ENCODE measurements at regions not wholly inside any gene's neighbourhood (a gene's known extent, or its start where the extent isn't known, plus 50 kb on each side); places are given as distances from the start of the nearest gene placed in this dataset.
"Not testable (repeated sequence)": the region's sequence is repeated elsewhere in the genome, so short reads cannot be mapped to it uniquely, and the experiment has no call there.

DNA sequence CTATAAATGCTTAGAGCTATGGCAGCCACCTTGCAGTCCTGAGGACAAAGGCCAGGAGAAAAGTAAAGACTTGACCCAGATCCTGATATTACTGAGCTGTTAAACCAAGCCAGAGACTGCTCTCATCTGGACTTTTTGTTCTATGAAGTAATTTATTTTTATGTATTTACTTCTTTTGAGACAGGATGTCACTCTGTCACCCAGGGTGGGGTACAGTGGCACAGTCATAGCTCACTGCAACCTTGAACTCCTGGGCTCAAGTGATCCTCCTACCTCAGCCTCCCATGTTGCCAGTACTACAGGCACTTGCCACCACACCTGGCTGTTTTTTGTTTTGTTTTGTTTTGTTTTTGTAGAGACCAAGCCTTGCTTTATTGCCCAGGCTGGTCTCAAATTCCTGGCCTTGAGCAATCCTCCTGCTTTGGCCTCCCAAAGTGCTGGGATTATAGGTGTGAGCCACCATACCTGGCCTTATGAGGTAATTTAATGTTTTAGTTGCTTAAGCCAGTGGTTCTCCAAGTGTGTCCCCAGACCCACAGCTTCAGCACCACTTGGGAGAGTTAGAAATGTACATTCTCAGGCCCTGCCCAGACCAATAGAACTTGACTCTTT, 112.1 kb downstream of the COPRS start:
- DNase-seq, result no peak

DNA sequence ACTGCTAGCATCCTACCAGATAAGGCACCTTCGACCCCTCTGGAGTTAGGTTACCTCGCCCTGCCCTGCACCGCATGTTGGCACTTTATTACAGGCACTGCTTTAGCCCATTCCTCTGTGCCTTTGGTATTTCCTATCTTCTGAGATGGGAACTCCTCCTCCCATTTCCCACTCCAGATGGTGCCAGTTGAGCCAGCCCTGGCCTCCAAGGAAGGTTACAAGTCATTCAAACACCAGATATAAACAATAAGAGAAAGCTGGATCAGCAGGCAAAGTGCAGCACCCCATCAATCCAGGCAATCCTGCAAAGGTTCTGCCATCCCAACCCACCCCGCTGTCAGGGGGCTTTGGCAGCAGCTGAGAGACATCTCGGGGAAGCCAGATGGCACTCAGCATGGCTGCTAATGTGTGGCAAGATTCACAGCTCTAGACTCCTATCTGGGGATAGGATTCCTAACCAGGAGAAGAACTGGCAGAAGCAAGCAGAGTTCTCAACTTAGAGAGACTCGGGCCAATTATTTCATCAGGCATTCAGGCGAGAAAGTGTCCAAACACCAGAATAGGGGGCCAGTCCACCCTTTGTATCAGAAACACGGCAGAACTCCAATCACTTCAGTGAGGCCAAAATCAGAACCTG, 113.0 kb downstream of the COPRS start:
- no peak for DNase-seq

- no peak for DNase-seq
Observed at GRCh38 chr17:31744511-31744951, 114.5 kb downstream of the COPRS start.

- no peak for DNase-seq
Observed at GRCh38 chr17:31743797-31744196, 115.2 kb downstream of the COPRS start.

DNA sequence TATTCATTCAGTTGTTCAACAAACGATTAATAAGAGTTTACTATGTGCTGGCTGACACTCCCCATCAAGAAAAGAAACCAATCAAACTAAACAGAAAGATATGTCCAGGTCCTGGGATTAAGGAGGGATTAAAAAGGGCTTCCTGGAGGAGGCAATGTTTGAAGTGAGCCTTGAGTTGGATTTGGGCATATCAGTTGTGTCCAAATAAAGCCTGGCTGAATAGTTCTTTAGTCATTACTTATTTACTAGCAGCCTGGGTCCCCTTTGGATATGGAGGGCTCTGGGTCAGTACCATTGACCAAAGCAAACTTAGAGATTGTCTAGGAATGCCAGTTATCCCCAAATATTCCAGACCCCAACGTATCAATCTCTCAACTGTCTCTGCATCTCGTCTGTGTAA, 117.7 kb downstream of the COPRS start:
- no peak for DNase-seq

- DNase-seq, result no peak
Observed at GRCh38 chr17:31740611-31741082, 118.4 kb downstream of the COPRS start.

DNA sequence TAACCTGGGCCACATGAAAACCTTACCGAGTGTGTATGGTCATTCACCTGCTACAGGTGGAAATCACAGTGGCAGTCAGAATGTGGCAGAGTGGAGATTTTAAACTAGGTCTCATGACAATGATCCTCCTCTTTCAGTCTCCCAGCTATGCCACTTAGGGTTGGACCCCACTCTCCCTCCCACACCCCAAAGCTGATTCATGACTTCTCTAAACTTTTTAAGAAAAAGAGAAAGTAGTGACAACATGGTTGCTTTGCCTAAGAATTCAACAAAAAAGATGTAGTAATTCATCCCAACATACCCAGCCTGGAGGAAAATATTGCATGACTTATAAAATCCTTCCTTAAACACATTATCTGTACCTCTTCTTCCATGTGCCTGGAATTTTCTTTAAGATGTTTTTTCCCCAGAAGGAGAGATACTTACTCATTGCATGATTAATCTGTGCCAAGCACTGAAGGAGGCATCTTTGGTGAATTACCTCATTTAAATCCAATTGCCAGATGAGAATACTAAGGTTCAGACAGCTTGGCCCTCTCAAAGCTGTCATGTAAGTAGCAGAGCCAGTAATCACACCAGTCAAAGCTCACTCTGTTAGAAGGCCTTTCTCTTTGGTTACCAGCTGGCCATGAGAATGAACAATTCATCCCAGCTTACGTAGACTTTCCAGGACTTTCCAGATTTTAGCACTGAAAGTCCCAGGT, 119.9 kb downstream of the COPRS start:
- DNase-seq, result no peak

- DNase-seq, result no peak
Observed at GRCh38 chr17:31738488-31738887, 120.6 kb downstream of the COPRS start.

- no peak for DNase-seq
Observed at GRCh38 chr17:31738067-31738466, 121.0 kb downstream of the COPRS start.

- no peak for DNase-seq
Observed at GRCh38 chr17:31736855-31737625, 122.0 kb downstream of the COPRS start.

DNA sequence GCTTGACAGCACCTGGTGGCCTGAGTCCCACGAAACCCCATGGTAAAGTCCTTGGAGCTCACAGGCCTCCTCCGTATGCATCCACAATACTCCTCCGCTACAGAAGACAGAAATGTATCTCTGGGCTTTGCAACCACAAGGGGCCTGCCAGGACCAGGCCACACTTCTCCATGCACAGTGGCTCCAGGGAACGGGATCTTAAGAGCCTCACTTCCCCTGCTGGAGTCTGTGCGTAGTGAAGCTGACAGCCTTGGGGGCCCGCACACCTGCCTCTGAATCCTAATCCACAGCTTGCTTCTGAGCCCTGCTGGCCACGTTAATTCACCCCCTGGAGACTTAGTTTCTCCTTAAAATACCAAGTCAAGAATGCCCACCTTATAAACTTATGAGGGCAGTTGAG, 125.7 kb downstream of the COPRS start:
- no peak for DNase-seq

DNA sequence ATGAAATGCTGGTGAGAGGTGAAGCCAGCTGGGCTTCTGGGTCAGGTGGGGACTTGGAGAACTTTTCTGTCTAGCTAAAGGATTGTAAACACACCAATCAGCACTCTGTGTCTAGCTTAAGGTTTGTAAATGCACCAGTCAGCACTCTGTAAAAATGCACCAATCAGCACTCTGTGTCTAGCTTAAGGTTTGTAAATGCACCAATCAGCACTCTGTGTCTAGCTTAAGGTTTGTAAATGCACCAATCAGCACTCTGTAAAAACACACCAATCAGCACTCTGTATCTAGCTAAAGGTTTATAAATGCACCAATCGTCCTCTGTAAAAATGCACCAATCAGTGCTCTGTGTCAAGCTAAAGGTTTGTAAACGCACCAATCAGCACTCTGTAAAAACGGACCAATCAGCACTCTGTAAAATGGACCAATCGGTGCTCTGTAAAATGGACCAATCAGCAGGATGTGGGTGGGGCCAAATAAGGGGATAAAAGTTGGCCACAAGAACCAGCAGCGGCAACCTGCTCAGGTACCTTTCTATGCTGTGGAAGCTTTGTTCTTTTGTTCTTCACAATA, 127.4 kb downstream of the COPRS start:
- DNase-seq, result not testable (repeated sequence)

GRCh38 chr17:31731118-31731517, 127.9 kb downstream of the COPRS start:
- DNase-seq, result no peak

- DNase-seq, result no peak
Observed at GRCh38 chr17:31726980-31727427, 132.0 kb downstream of the COPRS start.

- DNase-seq, result no peak
Observed at GRCh38 chr17:31724619-31725018, 134.4 kb downstream of the COPRS start.

DNA sequence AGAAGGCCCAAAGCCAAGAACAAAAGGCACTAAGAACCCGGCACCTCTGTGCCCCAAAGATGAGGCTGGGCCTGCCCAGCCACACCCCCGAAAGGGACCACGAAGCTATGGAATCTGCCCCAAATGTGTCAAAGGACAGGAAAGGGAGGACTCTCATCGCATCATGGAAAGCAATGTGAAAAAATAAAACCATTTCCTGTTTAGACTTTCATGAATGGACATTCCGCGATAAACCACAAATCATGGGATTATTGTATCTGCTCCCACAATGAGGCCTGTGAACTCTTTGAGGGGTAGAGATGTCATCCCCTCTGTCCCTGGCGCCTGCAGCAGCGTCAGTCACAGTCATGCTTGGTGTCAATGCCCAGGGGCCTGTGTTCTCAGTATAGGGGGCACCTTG, 135.0 kb downstream of the COPRS start:
- DNase-seq, result no peak

DNA sequence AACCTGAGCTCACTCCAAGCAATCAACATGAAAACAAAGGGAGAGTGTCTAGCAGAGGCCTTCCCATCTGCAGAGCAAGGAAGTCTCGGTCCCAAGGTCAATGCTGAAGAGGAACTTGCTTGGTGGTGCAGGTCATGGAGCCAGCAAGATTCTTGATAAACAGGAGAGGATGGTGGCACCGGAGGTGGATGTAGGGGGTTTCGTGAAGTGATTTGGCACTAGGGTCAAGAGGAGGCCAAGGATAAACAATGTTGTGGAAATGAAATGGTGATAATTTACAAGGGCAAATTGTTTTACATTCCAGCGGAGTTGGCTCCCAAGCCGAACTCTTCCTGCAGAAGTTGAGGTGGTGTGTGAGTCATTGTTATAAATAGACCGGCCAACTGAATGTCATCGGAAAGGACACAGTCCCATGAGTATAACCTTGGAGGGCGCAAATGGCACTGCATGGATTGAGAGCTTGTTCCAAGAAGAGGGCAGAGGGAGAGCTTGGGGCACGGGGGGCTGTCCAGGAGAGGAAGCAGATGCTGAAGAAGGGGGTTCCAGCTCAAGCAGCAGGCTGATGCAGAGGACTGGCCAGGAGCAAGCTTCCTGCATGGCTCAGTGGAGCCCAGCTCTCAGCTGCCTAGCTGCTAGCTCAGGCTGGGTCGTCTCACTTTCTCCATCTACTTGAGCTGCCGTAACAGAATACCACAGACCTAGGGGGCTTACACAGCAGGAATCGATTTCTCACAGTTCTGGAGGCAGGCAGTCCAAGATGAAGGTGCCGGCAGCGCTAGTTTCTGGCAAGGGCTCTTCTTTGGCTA, 136.6 kb downstream of the COPRS start:
- DNase-seq, result no peak

GRCh38 chr17:31721291-31722025, 137.6 kb downstream of the COPRS start:
- DNase-seq, result no peak

DNA sequence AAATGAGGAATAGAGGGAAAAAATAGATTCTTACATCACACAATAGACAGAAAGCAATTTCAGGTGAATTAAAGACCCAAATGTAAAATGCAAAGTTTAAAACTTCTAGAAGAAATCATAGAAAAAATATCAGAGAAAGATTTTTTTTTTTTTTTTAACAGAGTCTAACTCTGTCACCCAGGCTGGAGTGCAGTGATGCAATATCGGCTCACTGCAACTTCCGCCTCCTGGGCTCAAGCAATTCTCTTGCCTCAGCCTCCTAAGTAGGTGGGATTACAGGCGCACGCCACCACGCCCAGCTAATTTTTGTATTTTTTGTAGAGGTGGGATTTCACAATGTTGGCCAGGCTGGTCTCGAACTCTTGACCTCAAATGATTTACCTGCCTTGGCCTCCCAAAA, 141.8 kb downstream of the COPRS start:
- not testable (repeated sequence) for DNase-seq

GRCh38 chr17:31715446-31715845, 143.6 kb downstream of the COPRS start:
- DNase-seq, result no peak

- DNase-seq, result no peak
Observed at GRCh38 chr17:31704483-31704882, 154.6 kb downstream of the COPRS start.
